Osteoblast (primary cell): ENCODE measurements at regions not wholly inside any gene's neighbourhood (a gene's known extent, or its start where the extent isn't known, plus 50 kb on each side); places are given as distances from the start of the nearest gene placed in this dataset.

ENCODE experiments used
- DNase-seq: peaks from one replicate; pipeline ENCODE4 v3.0.0; 2011; ENCODE audit warnings: low spot score, mixed read lengths; ENCODE audit not compliant: insufficient read length; ENCODE audit errors: missing footprints
- H2AFZ ChIP-seq: 2 replicates; pipeline ENCODE4 v1.6.0; 2011; ENCODE audit warnings: mild to moderate bottlenecking, low read length
- H3K27ac ChIP-seq: 2 replicates; pipeline ENCODE4 v1.5.1; 2011; ENCODE audit warnings: mild to moderate bottlenecking, low read depth, low read length, moderate library complexity
- H3K27me3 ChIP-seq: 2 replicates; pipeline ENCODE4 v1.6.0; 2012; ENCODE audit warnings: mild to moderate bottlenecking, control low read depth, inconsistent platforms, low read length, moderate library complexity; ENCODE audit not compliant: insufficient read depth
- H3K36me3 ChIP-seq: 2 replicates; pipeline ENCODE4 v1.5.1; 2011; ENCODE audit warnings: mild to moderate bottlenecking, low read length, control low read depth, moderate library complexity; ENCODE audit not compliant: insufficient read depth
- H3K4me1 ChIP-seq: 2 replicates; pipeline ENCODE4 v1.5.1; 2011; ENCODE audit warnings: mild to moderate bottlenecking, low read length, control low read depth, moderate library complexity; ENCODE audit not compliant: insufficient read depth
- H3K4me2 ChIP-seq: 2 replicates; pipeline ENCODE4 v1.6.0; 2011; ENCODE audit warnings: mild to moderate bottlenecking, low read length; ENCODE audit not compliant: insufficient read depth
- H3K4me3 ChIP-seq: fragments of 200-600 bp; sonication (generic); 3 replicates; pipeline ENCODE4 v1.5.1; 2012; ENCODE audit warnings: mild to moderate bottlenecking, low read length, inconsistent platforms; ENCODE audit not compliant: insufficient read depth
- H3K79me2 ChIP-seq: 2 replicates; pipeline ENCODE4 v1.6.0; 2012; ENCODE audit warnings: mild to moderate bottlenecking, low read length, control low read depth, inconsistent platforms; ENCODE audit not compliant: insufficient read depth
- H3K9me3 ChIP-seq: 2 replicates; pipeline ENCODE4 v1.5.1; 2011; ENCODE audit warnings: low read depth, low read length, control low read depth
- H4K20me1 ChIP-seq: 2 replicates; pipeline ENCODE4 v1.6.0; 2012; ENCODE audit warnings: mild to moderate bottlenecking, low read length, control low read depth; ENCODE audit not compliant: insufficient read depth
- CTCF ChIP-seq: IDR thresholded peaks from 2 replicates; pipeline ENCODE4 v1.5.1; 2011; ENCODE audit warnings: mild to moderate bottlenecking, low read depth, low read length, moderate library complexity; ENCODE audit errors: extremely low read depth

GRCh38 chrX:117094149-117094548 lies 631.4 kb upstream of the CT83 start:
- TF ChIP-seq CTCF: no peak
- no peaks in the 10 kb centered on the region for H3K27me3 ChIP-seq
- no peak overlapping the region for H2AFZ ChIP-seq
- no peak overlapping the region for H3K4me3 ChIP-seq
- H3K4me2 ChIP-seq: no peak overlapping the region
- H3K9me3 ChIP-seq: peaks cover 2% of the 10 kb centered on the region
- no peaks in the 10 kb centered on the region for H3K4me1 ChIP-seq
- H3K36me3 ChIP-seq: no peaks in the 10 kb centered on the region
- no peak for DNase-seq
- H3K27ac ChIP-seq: no peak overlapping the region
- no peaks in the 10 kb centered on the region for H4K20me1 ChIP-seq
- H3K79me2 ChIP-seq: no peaks in the 10 kb centered on the region

- DNase-seq: no peak
- H3K9me3 ChIP-seq: peaks cover 2% of the 10 kb centered on the region
- TF ChIP-seq CTCF: no peak
These were observed 630.5 kb upstream of the CT83 start for GRCh38 chrX:117093319-117093718.

GRCh38 chrX:117092641-117093040 lies 629.9 kb upstream of the CT83 start:
- Histone ChIP-seq H3K4me2 (no peak overlapping the region), H3K9me3 (peaks cover 2% of the 10 kb centered on the region), H3K4me3 (no peak overlapping the region), H3K36me3 (no peaks in the 10 kb centered on the region), H3K79me2 (no peaks in the 10 kb centered on the region), H2AFZ (no peak overlapping the region), H3K4me1 (no peaks in the 10 kb centered on the region), H3K27me3 (no peaks in the 10 kb centered on the region), H3K27ac (no peak overlapping the region), H4K20me1 (no peaks in the 10 kb centered on the region)
- TF ChIP-seq CTCF: no peak
- no peak for DNase-seq

More at GRCh38 chrX:117093319-117093718, 630.5 kb upstream of the CT83 start:
- Histone ChIP-seq H3K4me3 (no peak overlapping the region), H3K4me2 (no peak overlapping the region), H3K27ac (no peak overlapping the region), H3K27me3 (no peaks in the 10 kb centered on the region), H4K20me1 (no peaks in the 10 kb centered on the region), H3K79me2 (no peaks in the 10 kb centered on the region), H3K4me1 (no peaks in the 10 kb centered on the region), H2AFZ (no peak overlapping the region), H3K36me3 (no peaks in the 10 kb centered on the region)

- Histone ChIP-seq H3K4me2 (no peak overlapping the region), H3K36me3 (no peaks in the 10 kb centered on the region)
- DNase-seq: no peak
These were observed 600.4 kb upstream of the CT83 start for GRCh38 chrX:117063224-117063623.

More at GRCh38 chrX:117063224-117063623, 600.4 kb upstream of the CT83 start:
- H3K79me2 ChIP-seq: no peaks in the 10 kb centered on the region
- no peaks in the 10 kb centered on the region for H4K20me1 ChIP-seq
- TF ChIP-seq CTCF: no peak
- no peak overlapping the region for H2AFZ ChIP-seq
- no peaks in the 10 kb centered on the region for H3K27me3 ChIP-seq
- H3K9me3 ChIP-seq: no peaks in the 10 kb centered on the region
- no peak overlapping the region for H3K27ac ChIP-seq
- no peak overlapping the region for H3K4me3 ChIP-seq
- no peaks in the 10 kb centered on the region for H3K4me1 ChIP-seq
